ENCODE measurements at regions not wholly inside any gene's neighbourhood (a gene's known extent, or its start where the extent isn't known, plus 50 kb on each side); places are given as distances from the start of the nearest gene placed in this dataset.

GRCh38 chr1:229938551-229938950 lies 128.5 kb upstream of the GALNT2 start:
- Mint-ChIP-seq H3K36me3 (ENCODE audit: low read depth) (no peaks in the 10 kb centered on the region), H3K27ac (no peak overlapping the region), H3K27me3 (peaks cover 2% of the 10 kb centered on the region), H3K9me3 (no peaks in the 10 kb centered on the region), H3K4me3 (no peak overlapping the region), H3K4me1 (no peaks in the 10 kb centered on the region)
- POLR2A ChIA-PET = no interaction called here
- DNase-seq = no peak
- ATAC-seq (ENCODE audit: low read depth) = no peak
- intact Hi-C loops (cut with micrococcal nuclease) = no loop called here
- CTCF ChIA-PET = no interaction called here
- TF ChIP-seq CTCF (IDR thresholded peaks at IDR 0.05) = no peak

- intact Hi-C loops (cut with micrococcal nuclease) = no loop called here
- TF ChIP-seq CTCF (IDR thresholded peaks at IDR 0.05) = no peak
- Mint-ChIP-seq H3K36me3 (ENCODE audit: low read depth) (no peaks in the 10 kb centered on the region), H3K27ac (no peak overlapping the region), H3K4me3 (no peak overlapping the region), H3K9me3 (no peaks in the 10 kb centered on the region), H3K4me1 (no peaks in the 10 kb centered on the region), H3K27me3 (peaks cover 4% of the 10 kb centered on the region)
- DNase-seq (no peak), ATAC-seq (ENCODE audit: low read depth) (no peak)
- CTCF ChIA-PET = no interaction called here
- POLR2A ChIA-PET = no interaction called here
Measured at GRCh38 chr1:229940684-229941083, 126.4 kb upstream of the GALNT2 start.

GRCh38 chr1:229941160-229941559 lies 125.9 kb upstream of the GALNT2 start:
- DNase-seq (no peak), ATAC-seq (ENCODE audit: low read depth) (no peak)
- Mint-ChIP-seq H3K4me3 (no peak overlapping the region), H3K27ac (no peak overlapping the region), H3K27me3 (peaks cover 4% of the 10 kb centered on the region), H3K9me3 (no peaks in the 10 kb centered on the region), H3K36me3 (ENCODE audit: low read depth) (no peaks in the 10 kb centered on the region), H3K4me1 (no peaks in the 10 kb centered on the region)
- ChIA-PET POLR2A (no interaction called here), CTCF (no interaction called here)
- intact Hi-C loops (cut with micrococcal nuclease) = no loop called here
- no peak for TF ChIP-seq CTCF (IDR thresholded peaks at IDR 0.05)

- no peak overlapping the region for H3K27ac Mint-ChIP-seq
- no peak overlapping the region for H3K4me3 Mint-ChIP-seq
- POLR2A ChIA-PET = no interaction called here
Measured at GRCh38 chr1:229941831-229942230, 125.2 kb upstream of the GALNT2 start.

GRCh38 chr1:229942501-229942900 lies 124.5 kb upstream of the GALNT2 start:
- intact Hi-C loops (cut with micrococcal nuclease) = no loop called here
- H3K36me3 Mint-ChIP-seq (ENCODE audit: low read depth) = no peaks in the 10 kb centered on the region
- CTCF ChIA-PET = no interaction called here

More at GRCh38 chr1:229941831-229942230, 125.2 kb upstream of the GALNT2 start:
- no peaks in the 10 kb centered on the region for H3K9me3 Mint-ChIP-seq
- no peak for ATAC-seq (ENCODE audit: low read depth)
- peaks cover 4% of the 10 kb centered on the region for H3K27me3 Mint-ChIP-seq
- DNase-seq = no peak
- CTCF ChIA-PET = no interaction called here
- no peaks in the 10 kb centered on the region for H3K4me1 Mint-ChIP-seq
- intact Hi-C loops (cut with micrococcal nuclease) = no loop called here
- no peaks in the 10 kb centered on the region for H3K36me3 Mint-ChIP-seq (ENCODE audit: low read depth)
- no peak for TF ChIP-seq CTCF (IDR thresholded peaks at IDR 0.05)

More at GRCh38 chr1:229942501-229942900, 124.5 kb upstream of the GALNT2 start:
- H3K27me3 Mint-ChIP-seq = peaks cover 4% of the 10 kb centered on the region
- DNase-seq (no peak), ATAC-seq (ENCODE audit: low read depth) (no peak)
- TF ChIP-seq CTCF (IDR thresholded peaks at IDR 0.05) = no peak
- H3K9me3 Mint-ChIP-seq = no peaks in the 10 kb centered on the region
- no peak overlapping the region for H3K27ac Mint-ChIP-seq
- H3K4me1 Mint-ChIP-seq = no peaks in the 10 kb centered on the region
- POLR2A ChIA-PET = no interaction called here
- H3K4me3 Mint-ChIP-seq = no peak overlapping the region

Data from activated B cell treated with CpG ODN at 0.5 μM for 24 hours (primary cell).